LNCaP clone FGC (cell line): ENCODE measurements at regions not wholly inside any gene's neighbourhood (a gene's known extent, or its start where the extent isn't known, plus 50 kb on each side); places are given as distances from the start of the nearest gene placed in this dataset.

Experiments
- DNase-seq: peaks from one replicate; pipeline ENCODE4 v3.0.0-alpha.2; 2011; ENCODE audit warnings: low read depth
- H3K4me3 ChIP-seq: 2 replicates; pipeline ENCODE4 v1.5.1; 2011; ENCODE audit warnings: mild to moderate bottlenecking, low read depth, low read length, control low read depth
- TF ChIP-seq, protein P1 (sequence below): IDR thresholded peaks from 2 replicates; pipeline ENCODE4 v1.5.1; 2012; ENCODE audit warnings: mild to moderate bottlenecking; ENCODE audit not compliant: control insufficient read depth, insufficient read depth; ENCODE audit errors: extremely low read depth

DNA sequence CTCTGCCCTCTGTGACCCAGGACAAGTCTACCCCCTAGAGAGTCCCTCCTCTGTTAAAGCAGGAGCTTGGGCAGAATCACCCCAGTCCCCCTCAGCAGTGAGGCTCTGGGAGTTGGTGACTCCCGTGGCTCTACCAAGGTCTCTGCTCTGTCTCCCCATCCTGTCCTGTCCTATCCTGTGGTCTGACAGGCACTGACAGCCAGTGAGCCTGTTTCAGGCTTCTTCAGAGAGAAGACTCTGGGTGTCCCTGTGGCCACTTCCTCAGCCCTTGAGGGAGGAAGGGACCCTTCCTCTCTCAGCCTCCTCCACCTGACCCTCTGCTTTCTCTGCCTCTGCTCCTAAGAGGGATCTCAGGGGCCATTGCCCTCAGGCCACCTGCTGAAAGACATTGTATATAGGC lies 148.7 kb downstream of the FCRL5 start:
- H3K4me3 ChIP-seq = no peak overlapping the region
- no peak for DNase-seq
- TF ChIP-seq, protein P1, sequence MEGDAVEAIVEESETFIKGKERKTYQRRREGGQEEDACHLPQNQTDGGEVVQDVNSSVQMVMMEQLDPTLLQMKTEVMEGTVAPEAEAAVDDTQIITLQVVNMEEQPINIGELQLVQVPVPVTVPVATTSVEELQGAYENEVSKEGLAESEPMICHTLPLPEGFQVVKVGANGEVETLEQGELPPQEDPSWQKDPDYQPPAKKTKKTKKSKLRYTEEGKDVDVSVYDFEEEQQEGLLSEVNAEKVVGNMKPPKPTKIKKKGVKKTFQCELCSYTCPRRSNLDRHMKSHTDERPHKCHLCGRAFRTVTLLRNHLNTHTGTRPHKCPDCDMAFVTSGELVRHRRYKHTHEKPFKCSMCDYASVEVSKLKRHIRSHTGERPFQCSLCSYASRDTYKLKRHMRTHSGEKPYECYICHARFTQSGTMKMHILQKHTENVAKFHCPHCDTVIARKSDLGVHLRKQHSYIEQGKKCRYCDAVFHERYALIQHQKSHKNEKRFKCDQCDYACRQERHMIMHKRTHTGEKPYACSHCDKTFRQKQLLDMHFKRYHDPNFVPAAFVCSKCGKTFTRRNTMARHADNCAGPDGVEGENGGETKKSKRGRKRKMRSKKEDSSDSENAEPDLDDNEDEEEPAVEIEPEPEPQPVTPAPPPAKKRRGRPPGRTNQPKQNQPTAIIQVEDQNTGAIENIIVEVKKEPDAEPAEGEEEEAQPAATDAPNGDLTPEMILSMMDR = no peak

DNA sequence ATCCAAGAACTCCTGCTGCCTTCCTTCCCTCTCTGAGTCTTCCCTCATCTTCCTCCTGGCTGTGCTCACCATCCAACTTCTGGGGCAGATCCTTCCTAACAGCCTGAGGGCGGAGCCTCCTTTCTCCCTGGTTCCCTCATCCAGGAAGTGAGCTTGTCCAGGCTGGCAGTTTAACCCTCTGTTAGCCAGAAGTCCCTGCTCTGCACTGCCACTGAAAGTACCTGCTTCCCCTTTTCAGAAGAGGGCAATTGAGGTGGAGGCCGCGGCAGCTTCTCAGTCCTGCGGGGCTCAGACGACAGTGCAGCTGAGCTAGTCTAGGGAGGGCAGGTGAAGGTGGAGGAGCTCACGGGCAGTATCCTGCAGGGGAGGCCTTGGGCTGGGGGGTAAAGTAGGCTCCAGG lies 149.1 kb downstream of the FCRL5 start:
- DNase-seq = no peak
- TF ChIP-seq, protein P1 = no peak
- no peak overlapping the region for H3K4me3 ChIP-seq

DNA sequence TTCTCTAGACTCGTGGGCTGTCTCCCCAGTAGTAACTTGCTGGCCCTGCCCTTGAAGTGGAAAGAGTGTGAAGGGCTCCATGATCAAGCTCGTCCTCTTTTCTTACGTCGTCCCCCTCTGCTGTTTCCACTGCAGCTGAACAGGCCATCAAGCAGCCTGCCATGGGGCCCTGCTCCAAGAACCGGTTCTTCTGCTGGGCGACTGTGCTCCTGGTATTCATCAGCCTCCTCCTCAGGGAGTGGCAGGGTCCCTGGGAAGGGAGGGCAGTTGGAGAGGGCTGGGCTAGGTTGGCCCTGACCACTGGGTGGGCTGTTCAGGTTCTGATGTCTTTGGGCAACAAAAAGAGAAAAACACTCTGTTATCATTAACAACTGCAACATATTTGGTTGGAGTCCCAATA lies 151.5 kb downstream of the FCRL5 start:
- DNase-seq = no peak
- H3K4me3 ChIP-seq = no peak overlapping the region
- TF ChIP-seq, protein P1 = no peak

DNA sequence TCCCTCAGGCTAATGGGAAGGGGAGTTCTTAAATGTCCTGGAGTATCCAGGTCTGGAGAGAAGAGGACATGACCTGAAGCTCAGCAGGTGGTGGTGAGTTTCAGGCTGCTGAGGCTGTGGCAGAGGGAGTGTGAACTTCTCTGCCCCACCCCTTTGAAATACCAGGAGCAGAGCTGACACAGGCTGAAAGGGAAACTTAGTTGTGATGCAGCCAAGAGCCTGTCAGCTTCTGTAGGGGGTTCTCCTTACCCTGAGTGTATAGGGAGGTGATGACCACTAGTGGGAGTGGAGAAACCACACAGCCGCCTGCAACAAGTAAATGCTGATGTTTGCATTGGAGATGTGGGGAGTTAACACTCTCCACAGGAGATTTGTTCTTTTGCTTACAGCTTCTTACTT lies 152.3 kb downstream of the FCRL5 start:
- TF ChIP-seq, protein P1 = no peak
- no peak overlapping the region for H3K4me3 ChIP-seq
- DNase-seq = no peak

DNA sequence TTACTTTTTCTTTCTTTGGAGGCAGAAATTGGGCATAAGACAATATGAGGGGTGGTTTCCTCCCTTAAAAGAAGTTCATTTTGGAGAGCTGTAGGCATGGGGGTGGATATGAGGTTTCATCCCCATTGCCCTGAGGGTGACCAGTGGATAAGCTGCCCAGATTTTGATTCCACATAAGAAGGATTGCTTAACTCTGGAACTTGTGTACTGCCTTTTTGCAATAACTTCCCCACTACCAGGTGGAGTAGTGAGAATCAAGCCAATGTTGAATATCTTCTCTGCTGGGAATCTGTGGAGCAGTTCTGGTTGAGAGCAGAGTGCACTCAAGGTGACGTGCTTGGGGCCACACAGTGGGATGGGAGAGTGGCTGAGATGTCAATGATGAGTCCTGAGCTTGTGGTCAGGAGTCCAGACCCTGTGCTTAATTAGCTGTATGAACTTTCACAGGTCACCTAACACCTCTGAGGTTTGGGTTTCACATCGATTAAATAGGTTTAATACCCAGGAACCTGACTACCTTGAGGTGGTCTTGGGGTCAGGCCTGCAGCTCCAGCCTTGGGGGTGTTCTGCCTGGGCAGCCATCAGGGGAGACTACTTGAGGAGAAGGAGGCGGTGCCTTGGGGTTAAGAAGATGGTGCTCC lies 152.9 kb downstream of the FCRL5 start:
- H3K4me3 ChIP-seq = no peak overlapping the region
- TF ChIP-seq, protein P1 = no peak
- no peak for DNase-seq

DNA sequence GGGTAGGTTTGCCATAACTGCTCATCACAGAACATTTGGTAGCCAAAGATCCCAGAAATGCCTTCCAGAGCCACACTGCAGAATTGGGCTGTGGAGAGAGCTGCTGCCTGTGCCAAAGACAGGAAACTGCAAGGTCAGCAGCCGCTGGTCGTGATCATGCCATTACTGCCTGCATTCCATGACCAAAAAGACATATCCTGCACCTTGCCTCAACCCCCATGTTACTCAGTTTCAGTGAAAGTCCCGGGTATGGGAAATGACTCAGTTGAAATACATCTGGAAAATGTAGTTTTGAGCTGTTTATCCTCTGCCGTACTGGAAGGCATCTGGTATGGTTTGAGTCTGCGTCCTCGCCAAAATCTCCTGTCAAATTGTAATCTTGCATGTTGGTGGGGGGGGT lies 161.7 kb downstream of the FCRL5 start:
- no peak for DNase-seq
- no peak overlapping the region for H3K4me3 ChIP-seq
- TF ChIP-seq, protein P1 = no peak

DNA sequence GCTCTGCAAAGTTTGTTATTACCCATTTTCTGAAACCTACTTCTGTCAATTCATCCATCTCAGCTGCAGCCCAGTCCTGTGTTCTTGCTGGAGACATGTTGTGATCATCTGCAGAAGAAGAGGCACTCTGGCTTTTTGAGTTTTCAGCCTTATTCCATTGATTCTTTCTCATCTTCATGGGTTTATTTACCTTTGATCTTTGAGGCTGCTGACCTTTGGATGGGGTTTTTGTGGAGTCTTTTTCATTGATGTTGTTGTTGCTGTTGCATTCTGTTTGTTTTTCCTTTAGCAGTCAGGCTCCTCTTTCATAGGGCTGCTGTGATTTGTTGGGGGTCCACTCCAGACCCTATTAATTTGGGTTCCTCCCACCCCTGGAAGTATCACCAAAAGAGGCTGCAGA lies 164.3 kb downstream of the FCRL5 start:
- H3K4me3 ChIP-seq = no peak overlapping the region
- DNase-seq = no peak
- TF ChIP-seq, protein P1 = no peak
